B cell (primary cell): ENCODE measurements at regions not wholly inside any gene's neighbourhood (a gene's known extent, or its start where the extent isn't known, plus 50 kb on each side); places are given as distances from the start of the nearest gene placed in this dataset.

Experiments used
- ATAC-seq: fragments of 200-7000 bp; cut with Tn5 transposase; one replicate; pipeline ENCODE4 v1.10.0; 2021; ENCODE audit warnings: low read depth, mild to moderate bottlenecking, moderate number of reproducible peaks, moderate library complexity
- CTCF ChIA-PET: fragments of 350-600 bp; sonication (Branson Sonifier 250); formaldehyde crosslinking; loops from one replicate; lab custom pipeline; 2021; ENCODE audit warnings: antibody characterized with exemption, inconsistent platforms; lab: Charles Lee
- POLR2A ChIA-PET: fragments of 350-600 bp; sonication (Branson Sonifier 250); formaldehyde crosslinking; loops from one replicate; lab custom pipeline; 2021; ENCODE audit warnings: antibody characterized with exemption; lab: Charles Lee
- DNase-seq: peaks from one replicate; pipeline ENCODE4 v3.0.0; 2013
- H2AFZ ChIP-seq: 2 replicates; pipeline ENCODE4 v1.6.1; 2012; ENCODE audit warnings: mild to moderate bottlenecking, low read depth, low read length; ENCODE audit not compliant: insufficient read depth, poor library complexity, severe bottlenecking
- H3K27ac ChIP-seq, 2 donors: 1 replicate in 1 of 2; 2 replicates in 1 of 2; pipeline ENCODE4 v1.5.1; 2012 to 2013; ENCODE audit warnings: low read length in 2 of 2, mild to moderate bottlenecking in 2 of 2, moderate library complexity in 1 of 2
- H3K27me3 ChIP-seq, 4 experiments: fragments of 200-600 bp in 1 of 4; sonication (generic) in 1 of 4; replicated peaks in 1 of 4; 1 replicate in 2 of 4; 2 replicates in 2 of 4; pipeline versions ENCODE4 v1.6.1 to v1.7.0; 2013 to 2016; ENCODE audit warnings: low read length in 3 of 4, mild to moderate bottlenecking in 2 of 4, mixed read lengths in 1 of 4, moderate library complexity in 1 of 4; ENCODE audit not compliant: insufficient read depth in 4 of 4, control insufficient read depth in 3 of 4; ENCODE audit errors: control extremely low read depth in 1 of 4
- H3K36me3 ChIP-seq, 2 experiments: replicated peaks in 1 of 2; 1 replicate in 1 of 2; 2 replicates in 1 of 2; pipeline versions ENCODE4 v1.6.1 to v1.7.1; 2013; ENCODE audit warnings: low read length in 1 of 2; ENCODE audit not compliant: insufficient read depth in 2 of 2, control insufficient read depth in 1 of 2; ENCODE audit errors: control extremely low read depth in 1 of 2, extremely low read depth in 1 of 2
- H3K4me1 ChIP-seq, 2 donors: fragments of 200-600 bp in 1 of 2; sonication (generic) in 1 of 2; 1 replicate in 1 of 2; 2 replicates in 1 of 2; pipeline versions ENCODE4 v1.5.1 to v1.6.1; 2013 to 2017; ENCODE audit warnings: low read length in 2 of 2; ENCODE audit not compliant: control insufficient read depth in 2 of 2, insufficient read depth in 2 of 2
- H3K4me2 ChIP-seq: replicated peaks from 2 replicates; pipeline ENCODE3; 2012; ENCODE audit warnings: mild to moderate bottlenecking, low read depth, low read length; ENCODE audit not compliant: poor library complexity, severe bottlenecking
- H3K4me3 ChIP-seq, 5 experiments: fragments of 200-600 bp in 1 of 5; sonication (generic) in 1 of 5; 1 replicate in 3 of 5; 2 replicates in 2 of 5; pipeline versions ENCODE4 v1.5.1 to v1.7.0; 2011 to 2016; ENCODE audit warnings: low read length in 4 of 5, mild to moderate bottlenecking in 4 of 5, low read depth in 2 of 5, control low read depth in 1 of 5, moderate library complexity in 1 of 5; ENCODE audit not compliant: insufficient read depth in 1 of 5; ENCODE audit errors: control extremely low read depth in 1 of 5, extremely low read depth in 1 of 5
- H3K79me2 ChIP-seq: fragments of 200-600 bp; sonication (generic); one replicate; pipeline ENCODE4 v1.6.0; 2016; ENCODE audit warnings: low read length; ENCODE audit not compliant: control insufficient read depth, insufficient read depth
- H3K9ac ChIP-seq: fragments of 200-600 bp; sonication (generic); 2 replicates; pipeline ENCODE4 v1.6.1; 2017; ENCODE audit warnings: mild to moderate bottlenecking, low read length, moderate library complexity
- H3K9me3 ChIP-seq, 3 donors: one replicate each; pipeline versions ENCODE4 v1.6.1 to v1.7.1; 2013; ENCODE audit warnings: low read length in 2 of 3; ENCODE audit not compliant: control insufficient read depth in 2 of 3, insufficient read depth in 1 of 3; ENCODE audit errors: control extremely low read depth in 1 of 3
- H4K20me1 ChIP-seq: 2 replicates; pipeline ENCODE4 v1.6.0; 2012; ENCODE audit warnings: mild to moderate bottlenecking, low read length; ENCODE audit not compliant: insufficient read depth, control insufficient read depth, poor library complexity, severe bottlenecking
- H3K27ac Mint-ChIP-seq: one replicate; pipeline ENCODE4 v1.8.0; 2021; ENCODE audit warnings: mixed read lengths
- H3K27me3 Mint-ChIP-seq: one replicate; pipeline ENCODE4 v1.8.0; 2021; ENCODE audit warnings: mixed read lengths
- H3K4me1 Mint-ChIP-seq: one replicate; pipeline ENCODE4 v1.8.0; 2021; ENCODE audit warnings: mixed read lengths
- H3K4me3 Mint-ChIP-seq: one replicate; pipeline ENCODE4 v1.8.0; 2021; ENCODE audit warnings: mixed read lengths
- H3K9me3 Mint-ChIP-seq: one replicate; pipeline ENCODE4 v1.8.0; 2022; ENCODE audit warnings: mixed read lengths; ENCODE audit not compliant: insufficient read depth
- EZH2 ChIP-seq: IDR thresholded peaks from 2 replicates; pipeline ENCODE4 v1.6.1; 2012; ENCODE audit warnings: borderline replicate concordance, low read depth, mild to moderate bottlenecking, moderate library complexity, low read length; ENCODE audit not compliant: insufficient read depth, poor library complexity, severe bottlenecking
- WGBS: methylation state at CpG from one replicate; pipeline ENCODE4 v1.1.5; 2013; ENCODE audit warnings: missing lambda C conversion rate; ENCODE audit not compliant: insufficient coverage; 5-methylcytosine and 5-hydroxymethylcytosine counted together
- intact Hi-C: fragments of 100-400 bp; cut with micrococcal nuclease; formaldehyde crosslinking; loops from one replicate; pipeline ENCODE4 v1.10.0; 2022
- TF ChIP-seq, protein P1 (sequence below): fragments of 200-600 bp; IDR thresholded peaks from one replicate; pipeline ENCODE4 v1.8.0; 2022; ENCODE audit warnings: antibody characterized with exemption, mild to moderate bottlenecking

DNA sequence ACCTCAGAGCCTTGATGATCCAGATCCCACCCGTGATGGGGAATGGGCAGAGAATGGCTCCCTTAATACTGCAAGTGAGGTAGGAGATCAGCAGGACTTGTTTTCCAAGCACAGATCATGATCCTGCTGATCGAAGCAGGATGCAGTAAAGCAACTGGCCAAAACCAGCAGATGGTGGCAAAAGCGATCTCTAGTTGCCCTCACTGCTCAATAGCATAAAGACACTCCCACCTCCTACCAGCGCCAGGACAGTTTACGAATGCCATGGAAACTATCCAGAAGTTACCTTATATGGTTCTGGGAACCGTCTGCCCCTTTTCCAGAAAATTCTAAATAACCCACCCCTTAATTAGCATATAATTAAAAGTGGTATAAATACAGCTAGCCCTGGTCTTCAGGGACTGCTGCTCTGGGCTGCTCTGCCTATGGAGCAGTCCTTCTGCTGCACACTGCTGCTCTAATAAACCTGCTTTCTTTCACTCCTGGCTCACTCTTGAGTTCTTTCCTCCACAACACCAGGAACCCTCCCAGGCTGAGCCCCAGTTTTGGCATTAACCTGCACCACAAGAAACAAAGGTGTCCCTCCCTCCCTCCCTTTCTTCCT is 415.8 kb downstream of the PREX1 start:
- 87% methylated on average over 3 of the region's 6 CpGs for WGBS
- Histone ChIP-seq H2AFZ (no peak overlapping the region), H3K36me3 (no peaks in the 10 kb centered on the region), H3K27ac (no peak overlapping the region), H3K4me3 (no peak overlapping the region), H3K9me3 (no peaks in the 10 kb centered on the region), H4K20me1 (no peaks in the 10 kb centered on the region), H3K79me2 (no peaks in the 10 kb centered on the region), H3K9ac (no peak overlapping the region), H3K27me3 (peaks cover 0 to 11% (median under 1%) of the 10 kb centered on the region in 4 experiments), H3K4me1 (no peaks in the 10 kb centered on the region), H3K4me2 (no peak overlapping the region)
- no peak for TF ChIP-seq EZH2
- TF ChIP-seq, protein P1, sequence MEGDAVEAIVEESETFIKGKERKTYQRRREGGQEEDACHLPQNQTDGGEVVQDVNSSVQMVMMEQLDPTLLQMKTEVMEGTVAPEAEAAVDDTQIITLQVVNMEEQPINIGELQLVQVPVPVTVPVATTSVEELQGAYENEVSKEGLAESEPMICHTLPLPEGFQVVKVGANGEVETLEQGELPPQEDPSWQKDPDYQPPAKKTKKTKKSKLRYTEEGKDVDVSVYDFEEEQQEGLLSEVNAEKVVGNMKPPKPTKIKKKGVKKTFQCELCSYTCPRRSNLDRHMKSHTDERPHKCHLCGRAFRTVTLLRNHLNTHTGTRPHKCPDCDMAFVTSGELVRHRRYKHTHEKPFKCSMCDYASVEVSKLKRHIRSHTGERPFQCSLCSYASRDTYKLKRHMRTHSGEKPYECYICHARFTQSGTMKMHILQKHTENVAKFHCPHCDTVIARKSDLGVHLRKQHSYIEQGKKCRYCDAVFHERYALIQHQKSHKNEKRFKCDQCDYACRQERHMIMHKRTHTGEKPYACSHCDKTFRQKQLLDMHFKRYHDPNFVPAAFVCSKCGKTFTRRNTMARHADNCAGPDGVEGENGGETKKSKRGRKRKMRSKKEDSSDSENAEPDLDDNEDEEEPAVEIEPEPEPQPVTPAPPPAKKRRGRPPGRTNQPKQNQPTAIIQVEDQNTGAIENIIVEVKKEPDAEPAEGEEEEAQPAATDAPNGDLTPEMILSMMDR = no peak
- Mint-ChIP-seq H3K27me3 (peaks cover 28% of the 10 kb centered on the region), H3K9me3 (no peaks in the 10 kb centered on the region), H3K4me1 (no peaks in the 10 kb centered on the region), H3K27ac (no peak overlapping the region), H3K4me3 (no peak overlapping the region)
- ChIA-PET POLR2A (no interaction called here), CTCF (no interaction called here)
- ATAC-seq = no peak
- no peak for DNase-seq
- intact Hi-C loops = no loop called here

DNA sequence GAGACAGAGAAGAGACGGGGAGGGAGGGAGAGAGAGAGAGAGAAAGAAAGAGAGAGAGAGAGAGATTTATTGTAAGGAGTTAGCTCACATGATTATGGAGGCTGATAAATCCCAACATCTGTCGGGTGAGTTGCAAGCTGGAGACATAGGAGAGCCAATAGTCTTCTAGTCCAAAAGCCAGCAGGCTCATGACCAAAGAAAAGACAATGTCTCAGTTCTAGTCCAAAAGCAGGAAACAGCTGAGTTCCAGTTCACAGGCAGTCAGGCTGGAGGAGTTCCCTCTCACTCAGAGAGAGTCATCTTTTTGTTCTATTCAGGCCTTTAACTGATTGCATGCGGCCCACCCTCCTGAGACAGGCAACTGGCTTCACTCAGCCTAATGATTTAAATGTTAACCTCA is 416.6 kb downstream of the PREX1 start:
- 96% methylated on average over 3 of the region's 3 CpGs for WGBS
- no peak overlapping the region for H3K27ac Mint-ChIP-seq
- intact Hi-C loops = no loop called here

More for the DNA sequence above, 416.6 kb downstream of the PREX1 start:
- no peaks in the 10 kb centered on the region for H3K79me2 ChIP-seq
- no peaks in the 10 kb centered on the region for H3K4me1 ChIP-seq
- H3K27me3 ChIP-seq = peaks cover 0 to 11% (median 2%) of the 10 kb centered on the region in 4 experiments
- H4K20me1 ChIP-seq = no peaks in the 10 kb centered on the region
- no peak overlapping the region for H3K9ac ChIP-seq
- Mint-ChIP-seq H3K27me3 (peaks cover 24% of the 10 kb centered on the region), H3K4me1 (no peaks in the 10 kb centered on the region), H3K4me3 (no peak overlapping the region), H3K9me3 (no peaks in the 10 kb centered on the region)
- no peaks in the 10 kb centered on the region for H3K36me3 ChIP-seq
- ChIA-PET CTCF (no interaction called here), POLR2A (no interaction called here)
- H2AFZ ChIP-seq = no peak overlapping the region
- no peaks in the 10 kb centered on the region for H3K9me3 ChIP-seq
- no peak overlapping the region for H3K4me2 ChIP-seq
- H3K4me3 ChIP-seq = no peak overlapping the region
- H3K27ac ChIP-seq = no peak overlapping the region
- TF ChIP-seq, protein P1 = no peak
- TF ChIP-seq EZH2 = no peak
- ATAC-seq = no peak
- no peak for DNase-seq
